ENCODE measurements at regions not wholly inside any gene's neighbourhood (a gene's known extent, or its start where the extent isn't known, plus 50 kb on each side); places are given as distances from the start of the nearest gene placed in this dataset.

DNA sequence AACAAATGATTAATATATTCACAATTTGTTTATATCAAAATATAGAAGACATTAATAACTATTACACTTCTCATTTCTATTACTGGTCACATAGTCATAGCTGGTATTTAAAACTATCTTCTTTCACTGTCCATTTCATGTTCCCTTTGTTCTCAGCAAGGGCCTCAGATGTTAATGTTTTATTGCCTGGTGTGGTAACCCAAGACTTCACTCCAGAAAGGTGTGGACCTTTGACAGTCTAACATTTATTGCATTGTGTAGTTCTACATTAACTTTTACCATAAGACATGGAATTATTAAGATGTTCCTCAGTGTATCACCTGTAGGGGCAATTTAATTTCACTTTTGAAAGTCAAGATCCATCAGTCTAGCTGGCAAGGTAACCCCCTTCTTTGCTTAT, 691.3 kb downstream of the SQOR start:
- DNase-seq (ENCODE audit: low spot score in 2 of 2) = no peak
- Histone ChIP-seq H3K27ac (no peak overlapping the region), H3K27me3 (no peaks in the 10 kb centered on the region), H3K36me3 (no peaks in the 10 kb centered on the region), H3K4me3 (no peak overlapping the region), H3K9me3 (no peaks in the 10 kb centered on the region), H3K4me1 (no peaks in the 10 kb centered on the region)
- intact Hi-C loops (cut with DNase I) = no loop called here
- TF ChIP-seq, protein P1, sequence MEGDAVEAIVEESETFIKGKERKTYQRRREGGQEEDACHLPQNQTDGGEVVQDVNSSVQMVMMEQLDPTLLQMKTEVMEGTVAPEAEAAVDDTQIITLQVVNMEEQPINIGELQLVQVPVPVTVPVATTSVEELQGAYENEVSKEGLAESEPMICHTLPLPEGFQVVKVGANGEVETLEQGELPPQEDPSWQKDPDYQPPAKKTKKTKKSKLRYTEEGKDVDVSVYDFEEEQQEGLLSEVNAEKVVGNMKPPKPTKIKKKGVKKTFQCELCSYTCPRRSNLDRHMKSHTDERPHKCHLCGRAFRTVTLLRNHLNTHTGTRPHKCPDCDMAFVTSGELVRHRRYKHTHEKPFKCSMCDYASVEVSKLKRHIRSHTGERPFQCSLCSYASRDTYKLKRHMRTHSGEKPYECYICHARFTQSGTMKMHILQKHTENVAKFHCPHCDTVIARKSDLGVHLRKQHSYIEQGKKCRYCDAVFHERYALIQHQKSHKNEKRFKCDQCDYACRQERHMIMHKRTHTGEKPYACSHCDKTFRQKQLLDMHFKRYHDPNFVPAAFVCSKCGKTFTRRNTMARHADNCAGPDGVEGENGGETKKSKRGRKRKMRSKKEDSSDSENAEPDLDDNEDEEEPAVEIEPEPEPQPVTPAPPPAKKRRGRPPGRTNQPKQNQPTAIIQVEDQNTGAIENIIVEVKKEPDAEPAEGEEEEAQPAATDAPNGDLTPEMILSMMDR (IDR thresholded peaks at IDR 0.05) = no peak

DNA sequence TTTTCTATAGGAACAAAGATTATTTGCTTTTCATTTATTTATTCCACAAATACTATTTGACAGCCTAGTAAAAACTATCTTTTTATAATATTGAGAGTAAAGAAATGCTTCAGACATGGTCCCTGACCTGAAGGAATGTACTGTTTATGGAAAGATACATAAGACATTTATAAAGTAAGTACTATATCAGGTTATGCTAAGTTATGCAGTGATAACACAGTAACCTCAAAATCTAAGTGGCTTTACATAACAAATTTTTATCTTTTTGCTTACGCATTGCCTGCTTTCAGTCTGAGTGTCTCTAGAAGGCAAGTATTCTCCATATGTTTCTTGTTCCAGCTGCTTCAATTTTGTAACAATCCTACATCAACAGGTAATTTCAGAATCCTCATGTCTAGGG, 694.0 kb downstream of the SQOR start:
- Histone ChIP-seq H3K4me1 (no peaks in the 10 kb centered on the region), H3K27ac (no peak overlapping the region), H3K9me3 (no peaks in the 10 kb centered on the region), H3K4me3 (no peak overlapping the region), H3K27me3 (no peaks in the 10 kb centered on the region), H3K36me3 (no peaks in the 10 kb centered on the region)
- DNase-seq (ENCODE audit: low spot score in 2 of 2) = no peak
- TF ChIP-seq, protein P1 (IDR thresholded peaks at IDR 0.05) = no peak
- intact Hi-C loops (cut with DNase I) = no loop called here

DNA sequence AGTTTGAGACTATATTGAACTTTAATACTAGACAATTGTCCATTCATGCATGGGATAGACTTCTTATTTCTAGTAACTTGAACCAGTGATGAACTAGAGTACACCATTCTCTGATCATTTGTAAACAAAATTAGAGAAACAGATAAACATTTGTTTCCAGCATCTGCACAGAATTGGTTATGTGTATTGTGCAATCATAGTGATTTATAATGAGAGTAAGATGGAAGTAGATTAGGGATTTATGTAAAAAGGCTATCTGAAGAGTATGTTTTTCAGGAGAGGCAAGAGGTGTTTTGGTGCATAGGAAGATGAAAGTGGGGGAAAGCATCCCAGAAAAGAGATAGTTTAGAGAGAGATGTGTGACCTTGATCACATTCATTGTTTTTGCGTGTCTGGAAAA, 695.0 kb downstream of the SQOR start:
- no peak for DNase-seq (ENCODE audit: low spot score in 2 of 2)
- Histone ChIP-seq H3K36me3 (no peaks in the 10 kb centered on the region), H3K9me3 (no peaks in the 10 kb centered on the region), H3K4me3 (no peak overlapping the region), H3K27me3 (no peaks in the 10 kb centered on the region), H3K27ac (no peak overlapping the region), H3K4me1 (no peaks in the 10 kb centered on the region)
- TF ChIP-seq, protein P1 (IDR thresholded peaks at IDR 0.05) = no peak
- intact Hi-C loops (cut with DNase I) = no loop called here

DNA sequence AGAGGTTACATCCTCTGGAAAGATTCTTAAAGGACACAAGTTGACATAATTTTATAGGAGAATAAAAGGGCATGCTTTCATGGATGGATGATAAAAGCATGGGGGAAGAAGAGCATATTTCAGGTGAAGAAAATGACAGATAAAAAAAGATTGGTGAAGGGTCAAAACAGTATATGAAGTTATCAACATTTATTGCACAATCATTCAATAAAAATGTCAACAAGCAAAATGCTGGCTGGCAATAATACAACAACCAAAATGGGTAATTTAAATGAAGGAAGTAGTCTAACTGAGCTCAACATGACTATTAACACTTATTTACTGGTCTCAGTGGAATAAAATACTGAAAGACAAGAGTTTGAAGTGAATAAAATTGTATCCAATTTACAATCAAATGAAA, 696.7 kb downstream of the SQOR start:
- intact Hi-C loops (cut with DNase I) = no loop called here
- TF ChIP-seq, protein P1 (IDR thresholded peaks at IDR 0.05) = no peak

DNA sequence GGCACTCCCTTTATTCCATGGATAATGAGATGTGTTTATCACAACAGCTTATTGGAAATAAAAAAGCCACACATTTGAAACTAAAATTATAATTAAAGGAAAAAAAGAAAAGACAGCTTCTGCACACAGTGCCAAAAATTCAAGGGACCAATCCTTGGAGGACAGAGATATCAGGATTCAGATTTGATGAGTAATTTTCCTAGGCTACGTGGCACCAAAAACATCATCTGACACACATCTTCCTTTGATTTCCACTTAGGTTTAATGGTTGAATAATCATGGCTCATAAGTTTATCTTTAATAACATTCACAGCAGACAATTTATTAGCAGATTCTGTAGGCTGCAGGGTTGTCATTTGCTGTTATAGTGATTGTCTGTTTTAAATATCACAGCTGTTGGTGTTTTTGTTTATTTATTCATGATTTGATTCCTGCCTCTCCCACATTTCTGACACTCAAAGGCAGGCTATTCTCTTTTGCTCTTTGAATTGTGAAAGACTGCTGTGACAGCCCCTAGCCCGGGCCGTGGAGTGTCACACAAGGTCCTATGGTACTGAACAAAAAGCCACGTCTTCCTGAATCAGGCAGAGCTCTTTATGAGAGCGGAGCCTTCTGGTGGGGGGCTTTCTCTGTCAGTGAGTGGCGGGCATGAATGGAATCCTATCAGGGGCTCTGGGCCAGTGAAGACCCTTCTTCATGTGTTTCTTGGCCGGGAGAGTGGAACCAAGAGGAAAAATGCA, 708.5 kb downstream of the SQOR start:
- TF ChIP-seq, protein P1 (IDR thresholded peaks at IDR 0.05) = no peak
- no peaks in the 10 kb centered on the region for H3K9me3 ChIP-seq
- intact Hi-C loops (cut with DNase I) = no loop called here
- no peaks in the 10 kb centered on the region for H3K36me3 ChIP-seq
- no peaks in the 10 kb centered on the region for H3K27me3 ChIP-seq
- H3K27ac ChIP-seq = no peak overlapping the region
- no peak for DNase-seq (ENCODE audit: low spot score in 2 of 2)
- no peak overlapping the region for H3K4me3 ChIP-seq
- H3K4me1 ChIP-seq = no peaks in the 10 kb centered on the region

More for the DNA sequence above, 696.7 kb downstream of the SQOR start:
- no peaks in the 10 kb centered on the region for H3K36me3 ChIP-seq
- H3K4me1 ChIP-seq = no peaks in the 10 kb centered on the region
- no peak overlapping the region for H3K4me3 ChIP-seq
- H3K27me3 ChIP-seq = no peaks in the 10 kb centered on the region
- no peak for DNase-seq (ENCODE audit: low spot score in 2 of 2)
- H3K9me3 ChIP-seq = no peaks in the 10 kb centered on the region
- H3K27ac ChIP-seq = no peak overlapping the region
